T-helper 17 cell (primary cell): ENCODE measurements at regions not wholly inside any gene's neighbourhood (a gene's known extent, or its start where the extent isn't known, plus 50 kb on each side); places are given as distances from the start of the nearest gene placed in this dataset.

Experiments
- ATAC-seq: fragments of 150-1000 bp; cut with Tn5 transposase; 2 replicates; pipeline ENCODE4 v1.10.0; 2021; ENCODE audit warnings: mild to moderate bottlenecking, moderate library complexity
- DNase-seq, 3 donors: peaks; one replicate each; pipeline versions ENCODE4 v3.0.0 to v3.0.0-alpha.2; 2020 to 2021
- H3K9me3 ChIP-seq: one replicate; pipeline ENCODE4 v1.7.0; 2013; ENCODE audit warnings: low read length, mild to moderate bottlenecking; ENCODE audit not compliant: control insufficient read depth, poor library complexity, severe bottlenecking
- H3K27ac Mint-ChIP-seq: one replicate; pipeline ENCODE4 v1.8.0; 2022; ENCODE audit warnings: mild to moderate bottlenecking, moderate library complexity, mixed read lengths
- H3K27me3 Mint-ChIP-seq: one replicate; pipeline ENCODE4 v1.8.0; 2022; ENCODE audit warnings: mixed read lengths
- H3K36me3 Mint-ChIP-seq: one replicate; pipeline ENCODE4 v1.8.0; 2022; ENCODE audit warnings: low read depth, mixed read lengths
- H3K4me1 Mint-ChIP-seq: one replicate; pipeline ENCODE4 v1.8.0; 2022; ENCODE audit warnings: mild to moderate bottlenecking, mixed read lengths
- H3K4me3 Mint-ChIP-seq: one replicate; pipeline ENCODE4 v1.8.0; 2022; ENCODE audit warnings: mild to moderate bottlenecking, moderate library complexity, mixed read lengths

DNA sequence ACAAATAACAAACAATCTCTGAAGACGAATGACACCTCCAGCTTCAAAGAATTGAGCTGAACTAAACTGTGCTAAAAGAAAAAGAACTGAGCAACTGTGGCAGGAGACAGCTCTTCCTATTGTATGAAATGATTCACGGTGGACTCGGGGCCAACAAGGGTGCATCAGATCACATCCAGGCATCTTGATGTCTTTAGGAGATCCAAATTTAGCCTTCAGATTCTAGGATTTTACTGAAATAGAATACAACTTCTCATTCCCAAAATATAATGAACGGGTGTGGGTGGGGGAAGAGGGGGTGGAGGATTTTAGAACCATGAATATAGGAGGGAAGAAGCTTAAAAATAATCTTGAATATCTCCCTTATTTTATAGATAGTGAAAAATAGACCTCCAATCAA is 631.8 kb downstream of the ELAVL2 start:
- Mint-ChIP-seq H3K27me3 (no peaks in the 10 kb centered on the region), H3K27ac (no peak overlapping the region), H3K4me3 (no peak overlapping the region), H3K36me3 (no peaks in the 10 kb centered on the region), H3K4me1 (no peaks in the 10 kb centered on the region)
- ATAC-seq (no peak), DNase-seq (no peak)
- H3K9me3 ChIP-seq: no peaks in the 10 kb centered on the region

DNA sequence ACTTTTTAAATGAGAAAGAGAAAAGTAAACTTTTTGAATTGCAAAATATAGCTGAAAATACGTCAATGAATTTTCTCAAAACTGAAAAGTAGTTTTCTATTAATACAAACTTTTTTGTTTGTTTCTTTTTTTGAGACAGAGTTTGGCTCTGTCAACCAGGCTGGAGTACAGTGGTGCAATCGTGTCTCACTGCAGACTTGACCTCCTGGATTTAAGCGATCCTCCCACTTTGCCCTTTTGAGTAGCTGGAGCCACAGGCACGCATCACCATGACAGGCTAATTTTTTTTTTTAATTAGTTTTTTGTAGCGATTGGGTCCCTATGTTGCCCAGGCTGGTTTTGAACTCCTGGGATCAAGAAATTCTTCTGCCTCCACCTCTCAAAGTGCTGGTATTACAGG is 610.4 kb downstream of the ELAVL2 start:
- H3K4me1 Mint-ChIP-seq: no peaks in the 10 kb centered on the region

DNA sequence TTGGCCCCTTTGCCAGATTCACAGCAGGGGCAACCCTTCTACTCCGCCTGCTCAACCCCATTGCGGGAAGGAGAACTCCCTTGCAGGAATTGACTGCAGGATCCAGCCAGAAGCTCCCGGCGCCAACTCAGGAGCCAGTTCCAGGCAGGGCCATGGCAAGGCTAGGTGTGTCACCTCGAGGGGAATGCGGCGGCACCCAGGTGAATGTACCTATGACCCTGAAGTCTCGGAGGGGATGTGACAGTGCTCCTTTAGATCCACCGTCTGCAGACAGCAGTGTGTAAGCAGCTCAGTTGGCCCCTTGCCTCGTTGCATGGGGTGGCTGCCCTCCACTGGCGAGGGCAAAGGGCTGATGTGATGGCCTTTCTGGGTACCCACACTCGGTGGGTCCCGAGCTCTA is 606.6 kb downstream of the ELAVL2 start:
- ATAC-seq (no peak), DNase-seq (no peak)
- no peaks in the 10 kb centered on the region for H3K9me3 ChIP-seq
- Mint-ChIP-seq H3K36me3 (no peaks in the 10 kb centered on the region), H3K4me1 (no peaks in the 10 kb centered on the region), H3K27me3 (no peaks in the 10 kb centered on the region), H3K4me3 (no peak overlapping the region), H3K27ac (no peak overlapping the region)

More for the DNA sequence above, 610.4 kb downstream of the ELAVL2 start:
- Mint-ChIP-seq H3K4me3 (no peak overlapping the region), H3K27me3 (no peaks in the 10 kb centered on the region), H3K27ac (no peak overlapping the region), H3K36me3 (no peaks in the 10 kb centered on the region)
- no peak for DNase-seq
- no peak for ATAC-seq
- no peaks in the 10 kb centered on the region for H3K9me3 ChIP-seq

- no peak overlapping the region for H3K27ac Mint-ChIP-seq
- H3K4me3 Mint-ChIP-seq: no peak overlapping the region
- no peaks in the 10 kb centered on the region for H3K36me3 Mint-ChIP-seq
- ATAC-seq: no peak
- H3K27me3 Mint-ChIP-seq: no peaks in the 10 kb centered on the region
- no peaks in the 10 kb centered on the region for H3K9me3 ChIP-seq
- DNase-seq: no peak
- H3K4me1 Mint-ChIP-seq: no peaks in the 10 kb centered on the region
Observed at GRCh38 chr9:23220171-23220570, 605.9 kb downstream of the ELAVL2 start.

DNA sequence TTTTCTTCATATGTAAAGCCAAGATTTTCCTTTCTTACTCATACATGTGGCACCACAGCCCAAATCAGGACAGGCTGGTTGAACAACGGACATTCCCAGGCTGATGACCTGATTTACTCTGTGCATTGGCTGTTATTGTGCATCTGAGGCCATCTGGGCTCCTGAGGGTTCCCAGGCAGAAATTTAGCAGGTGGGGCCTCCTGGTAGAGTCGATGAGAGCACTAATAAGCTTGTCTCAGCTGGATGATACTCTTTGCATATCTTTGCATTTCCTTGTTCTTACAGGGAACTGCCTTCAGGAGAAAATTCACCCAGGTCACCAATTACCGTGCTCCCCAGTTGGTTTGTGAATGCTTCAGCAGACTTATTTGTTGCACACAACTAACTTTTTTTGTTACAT is 605.1 kb downstream of the ELAVL2 start:
- H3K27me3 Mint-ChIP-seq: no peaks in the 10 kb centered on the region
- no peak overlapping the region for H3K4me3 Mint-ChIP-seq

DNA sequence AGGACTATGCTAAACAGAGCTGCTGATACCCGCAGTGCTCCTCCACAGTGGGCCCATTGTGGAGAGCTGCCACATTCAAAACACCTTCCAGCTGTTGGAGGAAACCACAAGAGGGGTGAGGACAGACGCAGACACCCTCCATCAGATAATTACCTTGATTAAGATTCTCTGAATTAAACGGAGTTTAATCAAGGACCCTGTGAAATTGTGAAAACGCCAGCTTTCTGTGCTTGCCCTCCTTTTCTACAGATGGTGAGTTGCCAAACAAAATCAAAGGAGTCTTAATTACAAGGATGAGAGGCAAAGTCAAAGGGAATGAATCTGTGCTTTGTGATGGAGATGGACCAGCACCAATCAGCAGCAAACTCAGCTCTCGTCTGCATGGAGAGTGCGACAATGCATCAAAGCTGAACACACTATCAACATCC is 596.1 kb downstream of the ELAVL2 start:
- H3K9me3 ChIP-seq: no peaks in the 10 kb centered on the region
- H3K27ac Mint-ChIP-seq: no peak overlapping the region
- H3K4me1 Mint-ChIP-seq: no peaks in the 10 kb centered on the region
- no peak overlapping the region for H3K4me3 Mint-ChIP-seq
- H3K36me3 Mint-ChIP-seq: no peaks in the 10 kb centered on the region
- H3K27me3 Mint-ChIP-seq: no peaks in the 10 kb centered on the region
- no peak for ATAC-seq
- no peak for DNase-seq

More for the DNA sequence above, 605.1 kb downstream of the ELAVL2 start:
- Mint-ChIP-seq H3K4me1 (no peaks in the 10 kb centered on the region), H3K36me3 (no peaks in the 10 kb centered on the region), H3K27ac (no peak overlapping the region)
- no peak for ATAC-seq
- DNase-seq: no peak
- H3K9me3 ChIP-seq: no peaks in the 10 kb centered on the region

- ATAC-seq (no peak), DNase-seq (no peak)
- Mint-ChIP-seq H3K27ac (no peak overlapping the region), H3K27me3 (no peaks in the 10 kb centered on the region), H3K4me3 (no peak overlapping the region), H3K36me3 (no peaks in the 10 kb centered on the region), H3K4me1 (no peaks in the 10 kb centered on the region)
- H3K9me3 ChIP-seq: no peaks in the 10 kb centered on the region
Observed at GRCh38 chr9:23232831-23233230, 593.2 kb downstream of the ELAVL2 start.

DNA sequence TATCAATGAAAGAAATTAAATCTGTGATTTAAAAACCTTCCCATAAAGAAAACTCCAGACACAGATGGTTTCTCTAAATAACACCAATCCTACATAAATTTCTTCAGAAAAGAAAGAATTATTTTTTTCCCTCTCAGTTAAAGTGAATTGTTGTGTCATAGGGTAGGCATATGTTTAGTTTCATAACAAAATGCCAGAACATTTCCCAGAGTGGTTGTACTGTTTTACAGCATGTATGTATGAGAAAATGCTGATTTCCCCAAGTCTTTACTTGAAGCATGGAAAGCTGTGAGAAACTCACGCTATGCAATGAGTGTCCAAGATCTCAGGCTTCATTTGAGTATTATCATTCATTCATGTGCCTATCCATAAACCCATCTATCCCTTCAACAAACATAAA is 582.5 kb downstream of the ELAVL2 start:
- no peaks in the 10 kb centered on the region for H3K9me3 ChIP-seq
- Mint-ChIP-seq H3K36me3 (no peaks in the 10 kb centered on the region), H3K4me3 (no peak overlapping the region), H3K27me3 (no peaks in the 10 kb centered on the region), H3K4me1 (no peaks in the 10 kb centered on the region), H3K27ac (no peak overlapping the region)
- no peak for DNase-seq
- ATAC-seq: no peak

DNA sequence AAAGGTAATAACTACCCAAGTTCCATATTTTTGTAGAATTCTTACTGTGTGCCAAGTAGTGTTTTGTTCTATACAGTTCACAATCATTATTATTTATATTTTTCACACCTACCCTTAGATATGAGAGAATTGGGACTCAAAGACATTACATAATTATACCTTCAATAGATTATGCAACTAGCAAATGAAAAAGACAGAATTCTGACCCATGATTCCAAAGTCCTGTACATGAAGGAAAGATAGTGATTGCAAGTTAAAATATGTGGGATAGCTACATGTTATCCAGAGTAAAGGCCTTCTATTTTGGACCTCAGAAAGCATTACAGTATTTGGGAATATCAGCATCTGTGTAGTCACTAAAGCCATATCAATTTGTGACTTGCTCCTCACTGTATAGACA is 581.0 kb downstream of the ELAVL2 start:
- H3K27ac Mint-ChIP-seq: no peak overlapping the region
- no peaks in the 10 kb centered on the region for H3K27me3 Mint-ChIP-seq
- no peaks in the 10 kb centered on the region for H3K4me1 Mint-ChIP-seq
- DNase-seq (no peak), ATAC-seq (no peak)
- H3K36me3 Mint-ChIP-seq: no peaks in the 10 kb centered on the region
- H3K4me3 Mint-ChIP-seq: no peak overlapping the region
- no peaks in the 10 kb centered on the region for H3K9me3 ChIP-seq

GRCh38 chr9:23254404-23255184 is 571.4 kb downstream of the ELAVL2 start:
- Mint-ChIP-seq H3K4me3 (no peak overlapping the region), H3K27ac (no peak overlapping the region), H3K27me3 (no peaks in the 10 kb centered on the region), H3K4me1 (no peaks in the 10 kb centered on the region), H3K36me3 (no peaks in the 10 kb centered on the region)
- no peak for DNase-seq
- H3K9me3 ChIP-seq: no peaks in the 10 kb centered on the region
- ATAC-seq: no peak

- no peak overlapping the region for H3K27ac Mint-ChIP-seq
- H3K27me3 Mint-ChIP-seq: no peaks in the 10 kb centered on the region
- H3K4me1 Mint-ChIP-seq: no peaks in the 10 kb centered on the region
- no peak for ATAC-seq
- DNase-seq: no peak
- H3K4me3 Mint-ChIP-seq: no peak overlapping the region
- H3K36me3 Mint-ChIP-seq: no peaks in the 10 kb centered on the region
- H3K9me3 ChIP-seq: no peaks in the 10 kb centered on the region
Observed at GRCh38 chr9:23255346-23255745, 570.7 kb downstream of the ELAVL2 start.

- ATAC-seq: no peak
- no peaks in the 10 kb centered on the region for H3K9me3 ChIP-seq
- Mint-ChIP-seq H3K4me3 (no peak overlapping the region), H3K27me3 (no peaks in the 10 kb centered on the region), H3K36me3 (no peaks in the 10 kb centered on the region), H3K4me1 (no peaks in the 10 kb centered on the region), H3K27ac (no peak overlapping the region)
- no peak for DNase-seq
Observed at GRCh38 chr9:23258569-23258968, 567.5 kb downstream of the ELAVL2 start.

DNA sequence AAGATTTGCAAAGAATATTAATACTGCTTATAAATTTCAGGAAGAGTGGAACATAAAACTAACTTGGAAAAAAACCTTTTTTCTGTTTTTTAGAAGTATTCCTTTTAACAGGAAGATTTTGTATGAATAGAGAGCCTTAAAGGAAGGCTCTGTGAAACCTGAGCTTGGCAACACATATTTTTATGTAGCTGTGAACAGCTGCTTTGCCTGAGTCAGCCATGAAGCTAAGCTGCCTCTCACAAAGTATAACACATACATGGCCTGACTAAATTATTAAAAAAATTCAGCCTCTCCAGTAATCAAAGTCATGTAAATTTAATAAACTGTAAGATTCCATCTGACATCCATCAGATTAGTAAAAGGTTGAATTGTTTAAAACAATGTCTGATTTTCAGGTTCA is 547.5 kb downstream of the ELAVL2 start:
- no peak for ATAC-seq
- no peak overlapping the region for H3K4me3 Mint-ChIP-seq
- H3K27ac Mint-ChIP-seq: no peak overlapping the region

GRCh38 chr9:23287390-23287789 is 538.6 kb downstream of the ELAVL2 start:
- no peaks in the 10 kb centered on the region for H3K4me1 Mint-ChIP-seq
- H3K27me3 Mint-ChIP-seq: no peaks in the 10 kb centered on the region
- no peaks in the 10 kb centered on the region for H3K9me3 ChIP-seq
- no peak overlapping the region for H3K4me3 Mint-ChIP-seq
- ATAC-seq (no peak), DNase-seq (no peak)
- no peaks in the 10 kb centered on the region for H3K36me3 Mint-ChIP-seq
- no peak overlapping the region for H3K27ac Mint-ChIP-seq

More for the DNA sequence above, 547.5 kb downstream of the ELAVL2 start:
- no peaks in the 10 kb centered on the region for H3K9me3 ChIP-seq
- no peak for DNase-seq
- H3K36me3 Mint-ChIP-seq: no peaks in the 10 kb centered on the region
- no peaks in the 10 kb centered on the region for H3K27me3 Mint-ChIP-seq
- no peaks in the 10 kb centered on the region for H3K4me1 Mint-ChIP-seq
